SHP77 (cell line): ENCODE measurements at regions not wholly inside any gene's neighbourhood (a gene's known extent, or its start where the extent isn't known, plus 50 kb on each side); places are given as distances from the start of the nearest gene placed in this dataset.
"Not testable (repeated sequence)": the region's sequence is repeated elsewhere in the genome, so short reads cannot be mapped to it uniquely, and the experiment has no call there.

Experiments
- DNase-seq, 2 experiments: peaks; one replicate each; lab custom pipeline; 2025; lab: John Stamatoyannopoulos, UW

- DNase-seq: no peak
Measured at GRCh38 chr2:10183146-10183675, 60.7 kb downstream of the RRM2 start.

GRCh38 chr2:10184421-10184820 is 61.9 kb downstream of the RRM2 start:
- DNase-seq: no peak

GRCh38 chr2:10185046-10185445 is 62.5 kb downstream of the RRM2 start:
- no peak for DNase-seq

- DNase-seq: no peak
Measured at GRCh38 chr2:10185755-10186154, 63.2 kb downstream of the RRM2 start.

- DNase-seq: no peak
Measured at GRCh38 chr2:10186868-10187535, 64.5 kb downstream of the RRM2 start.

GRCh38 chr2:10187661-10188060 is 65.1 kb downstream of the RRM2 start:
- no peak for DNase-seq

- peak; percentile 42 to 53 for DNase-seq
Measured at GRCh38 chr2:10188211-10188610, 65.7 kb downstream of the RRM2 start.

- no peak for DNase-seq
Measured at GRCh38 chr2:10188729-10189305, 66.3 kb downstream of the RRM2 start.

GRCh38 chr2:10190255-10190654 is 67.7 kb downstream of the RRM2 start:
- DNase-seq: no peak

- no peak for DNase-seq
Measured at GRCh38 chr2:10190737-10191532, 68.4 kb downstream of the RRM2 start.

- DNase-seq: no peak
Measured at GRCh38 chr2:10191554-10191953, 69.0 kb downstream of the RRM2 start.

- no peak for DNase-seq
Measured at GRCh38 chr2:10192392-10193015, 70.0 kb downstream of the RRM2 start.

GRCh38 chr2:10193276-10193795 is 70.8 kb downstream of the RRM2 start:
- no peak for DNase-seq

GRCh38 chr2:10193851-10194820 is 71.6 kb downstream of the RRM2 start:
- no peak for DNase-seq

- DNase-seq: no peak
Measured at GRCh38 chr2:10195278-10196109, 73.0 kb downstream of the RRM2 start.

- DNase-seq: no peak
Measured at GRCh38 chr2:10196110-10196892, 73.8 kb downstream of the RRM2 start.

GRCh38 chr2:10196948-10197696 is 74.6 kb downstream of the RRM2 start:
- DNase-seq: no peak

- no peak for DNase-seq
Measured at GRCh38 chr2:10197697-10198076, 75.1 kb downstream of the RRM2 start.

- DNase-seq: not testable (repeated sequence)
Measured at GRCh38 chr2:10198482-10198881, 75.9 kb downstream of the RRM2 start.
